Endothelial cell of umbilical vein (primary cell): ENCODE measurements at regions not wholly inside any gene's neighbourhood (a gene's known extent, or its start where the extent isn't known, plus 50 kb on each side); places are given as distances from the start of the nearest gene placed in this dataset.

Experiments used
- BruUV-seq: library from RNA; stranded (reverse); fragments of 400-500 nt; replicated peaks from 2 replicates; lab custom pipeline; 2021; lab: Mats Ljungman, UMichigan
- CTCF ChIA-PET: fragments of 300-600, 350-600 bp; sonication (Branson Sonifier 250); formaldehyde crosslinking; loops from one replicate; lab custom pipeline; 2021; ENCODE audit warnings: antibody characterized with exemption, inconsistent platforms; lab: Charles Lee
- POLR2A ChIA-PET: fragments of 300-600, 350-600 bp; sonication (Branson Sonifier 250); formaldehyde crosslinking; loops from one replicate; lab custom pipeline; 2021; ENCODE audit warnings: antibody characterized with exemption, inconsistent platforms; lab: Charles Lee
- DNase-seq: peaks from one replicate; pipeline ENCODE4 v3.0.0-alpha.2; 2011; ENCODE audit warnings: low read depth, low spot score
- FAIRE-seq: peaks from 2 replicates; lab custom pipeline; 2011; peaks lifted over from hg19 to GRCh38; lab: Jason Lieb, UNC
- H2AFZ ChIP-seq: 2 replicates; pipeline ENCODE4 v1.6.0; 2012; ENCODE audit warnings: low read depth, low read length, control low read depth, inconsistent platforms
- H3K27ac ChIP-seq: 2 replicates; pipeline ENCODE4 v1.5.1; 2011; ENCODE audit warnings: low read depth, mild to moderate bottlenecking, control low read depth, low read length, moderate library complexity; ENCODE audit not compliant: insufficient read depth
- H3K27me3 ChIP-seq, 2 experiments: 2 replicates each; pipeline versions ENCODE4 v1.6.0 to v1.6.1; 2011; ENCODE audit warnings: low read length in 2 of 2, mixed read lengths in 1 of 2; ENCODE audit not compliant: control insufficient read depth in 2 of 2, insufficient read depth in 2 of 2
- H3K36me3 ChIP-seq, 2 experiments: 2 replicates in 1 of 2; 3 replicates in 1 of 2; pipeline ENCODE4 v1.5.1; 2011; ENCODE audit warnings: low read length in 2 of 2, mild to moderate bottlenecking in 1 of 2, moderate library complexity in 1 of 2; ENCODE audit not compliant: control insufficient read depth in 2 of 2, insufficient read depth in 2 of 2; ENCODE audit errors: extremely low read depth in 1 of 2
- H3K4me1 ChIP-seq: 3 replicates; pipeline ENCODE4 v1.5.1; 2011; ENCODE audit warnings: mild to moderate bottlenecking, low read length; ENCODE audit not compliant: control insufficient read depth, insufficient read depth; ENCODE audit errors: extremely low read depth
- H3K4me2 ChIP-seq: 2 replicates; pipeline ENCODE4 v1.6.1; 2011; ENCODE audit warnings: low read length, control low read depth, mixed read lengths; ENCODE audit not compliant: insufficient read depth
- H3K4me3 ChIP-seq, 3 experiments: fragments of 200-600 bp in 1 of 3; sonication (generic), shearing (Covaris generic) in 1 of 3; replicated peaks in 1 of 3; 2 replicates each; pipeline ENCODE4 v1.5.1; 2011 to 2016; ENCODE audit warnings: control low read depth in 3 of 3, low read length in 3 of 3, mild to moderate bottlenecking in 2 of 3, inconsistent platforms in 1 of 3, low read depth in 1 of 3, moderate library complexity in 1 of 3; ENCODE audit not compliant: insufficient read depth in 1 of 3
- H3K79me2 ChIP-seq: 2 replicates; pipeline ENCODE4 v1.6.0; 2012; ENCODE audit warnings: low read length, inconsistent platforms; ENCODE audit not compliant: control insufficient read depth, insufficient read depth
- H3K9ac ChIP-seq: replicated peaks from 2 replicates; pipeline ENCODE3; 2011; ENCODE audit warnings: low read length, control low read depth; ENCODE audit not compliant: insufficient read depth; ENCODE audit errors: extremely low read depth
- H3K9me1 ChIP-seq: replicated peaks from 3 replicates; pipeline ENCODE4 v1.6.0; 2011; ENCODE audit warnings: mild to moderate bottlenecking, low read length; ENCODE audit not compliant: control insufficient read depth, insufficient read depth; ENCODE audit errors: extremely low read depth
- H3K9me3 ChIP-seq: replicated peaks from 2 replicates; pipeline ENCODE4 v1.5.1; 2012; ENCODE audit warnings: low read length, inconsistent platforms; ENCODE audit not compliant: control insufficient read depth, insufficient read depth
- H4K20me1 ChIP-seq: replicated peaks from 2 replicates; pipeline ENCODE3; 2011; ENCODE audit warnings: mild to moderate bottlenecking, low read length; ENCODE audit not compliant: control insufficient read depth, insufficient read depth; ENCODE audit errors: extremely low read depth
- CTCF ChIP-seq, 2 donors: IDR thresholded peaks; 1 replicate in 1 of 2; 2 replicates in 1 of 2; pipeline ENCODE4 v1.5.1; 2011; ENCODE audit warnings: low read length in 2 of 2, mild to moderate bottlenecking in 2 of 2, moderate library complexity in 2 of 2, control low read depth in 1 of 2, inconsistent platforms in 1 of 2, low read depth in 1 of 2; ENCODE audit not compliant: insufficient read depth in 1 of 2; ENCODE audit errors: extremely low read depth in 1 of 2
- EZH2 ChIP-seq: IDR thresholded peaks from 2 replicates; pipeline ENCODE4 v1.6.1; 2012; ENCODE audit warnings: borderline replicate concordance, low read depth, mild to moderate bottlenecking, moderate library complexity, low read length, inconsistent platforms; ENCODE audit not compliant: severe bottlenecking
- FOS ChIP-seq: IDR thresholded peaks from 2 replicates; pipeline ENCODE4 v1.6.1; 2011; ENCODE audit warnings: mild to moderate bottlenecking, low read length, moderate library complexity, borderline replicate concordance; ENCODE audit not compliant: insufficient read depth
- GATA2 ChIP-seq: IDR thresholded peaks from 2 replicates; pipeline ENCODE4 v1.7.0; 2011; ENCODE audit warnings: low read depth, mild to moderate bottlenecking, moderate library complexity, mixed read lengths, low read length; ENCODE audit not compliant: insufficient read length, insufficient read depth
- JUN ChIP-seq: IDR thresholded peaks from 2 replicates; pipeline ENCODE4 v1.6.1; 2011; ENCODE audit warnings: borderline replicate concordance, low read depth; ENCODE audit not compliant: insufficient read length, insufficient read depth
- MYC ChIP-seq: IDR thresholded peaks from one replicate; pipeline ENCODE4 v1.6.1; 2011; ENCODE audit warnings: mild to moderate bottlenecking, low read depth, low read length
- POLR2A ChIP-seq: IDR thresholded peaks from 2 replicates; pipeline ENCODE4 v1.6.1; 2012; ENCODE audit warnings: low read depth, mild to moderate bottlenecking, control low read depth, low read length
- POLR2AphosphoS5 ChIP-seq: IDR thresholded peaks from 2 replicates; pipeline ENCODE4 v1.6.1; 2012; ENCODE audit warnings: low read depth, mild to moderate bottlenecking, control low read depth, low read length, moderate library complexity; ENCODE audit not compliant: insufficient read depth
- dilution Hi-C: fragments of 300-500 bp; cut with MboI; formaldehyde crosslinking; loops from one replicate; pipeline ENCODE4 v1.15.0; 2019; ENCODE audit warnings: low sequenced_read_pairs; ENCODE audit not compliant: extremely low pct_ligation_motif_present
- intact Hi-C: fragments of 100-400 bp; cut with micrococcal nuclease; formaldehyde crosslinking; loops from one replicate; pipeline ENCODE4 v1.10.0; 2022
- TF ChIP-seq, protein P1 (sequence below): IDR thresholded peaks from 2 replicates; pipeline ENCODE4 v1.6.1; 2011; ENCODE audit not compliant: insufficient read depth, insufficient read length

- FAIRE-seq (no peak), DNase-seq (no peak)
- POLR2A ChIA-PET: no interaction called here
- no peak overlapping the region for H3K9ac ChIP-seq
- no peaks in the 10 kb centered on the region for H3K79me2 ChIP-seq
- dilution Hi-C loops: no loop called here
- H2AFZ ChIP-seq: no peak overlapping the region
- no peaks in the 10 kb centered on the region for H3K4me1 ChIP-seq
- no TSS peak for BruUV-seq
- no peak overlapping the region for H3K27ac ChIP-seq
- CTCF ChIA-PET: no interaction called here
- H3K9me3 ChIP-seq: no peaks in the 10 kb centered on the region
- intact Hi-C loops: no loop called here
- H3K4me3 ChIP-seq: no peak overlapping the region
- no peaks in the 10 kb centered on the region for H3K36me3 ChIP-seq
- H4K20me1 ChIP-seq: no peaks in the 10 kb centered on the region
- no peaks in the 10 kb centered on the region for H3K27me3 ChIP-seq
- TF ChIP-seq CTCF (IDR thresholded peaks at IDR 0.05; ENCODE audit: extremely low read depth in 1 of 2, insufficient read depth in 1 of 2, low read depth in 1 of 2, low read length in 2 of 2) (no peak), GATA2 (no peak), FOS (no peak), POLR2A (no peak), JUN (no peak), POLR2AphosphoS5 (no peak), MYC (no peak), EZH2 (no peak)
- TF ChIP-seq, protein P1, sequence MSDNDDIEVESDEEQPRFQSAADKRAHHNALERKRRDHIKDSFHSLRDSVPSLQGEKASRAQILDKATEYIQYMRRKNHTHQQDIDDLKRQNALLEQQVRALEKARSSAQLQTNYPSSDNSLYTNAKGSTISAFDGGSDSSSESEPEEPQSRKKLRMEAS: no peak
- no peak overlapping the region for H3K4me2 ChIP-seq
- H3K9me1 ChIP-seq: no peaks in the 10 kb centered on the region
Measured at GRCh38 chr15:77715860-77716259, 83.1 kb upstream of the LINGO1 start.
